Cardiac muscle cell (in vitro differentiated cells and primary cell): ENCODE measurements at regions not wholly inside any gene's neighbourhood (a gene's known extent, or its start where the extent isn't known, plus 50 kb on each side); places are given as distances from the start of the nearest gene placed in this dataset.

ENCODE experiments used
- DNase-seq, 2 donors: peaks; one replicate each; pipeline versions ENCODE4 v3.0.0 to v3.0.0-alpha.2; 2010 to 2017; ENCODE audit warnings: low read depth in 1 of 2, low spot score in 1 of 2
- H3K27ac ChIP-seq: fragments of 200-600 bp; sonication (generic); 2 replicates; pipeline ENCODE4 v1.5.1; 2016
- H3K27me3 ChIP-seq: fragments of 200-600 bp; sonication (generic); 2 replicates; pipeline ENCODE4 v1.6.0; 2016; ENCODE audit warnings: control low read depth
- H3K36me3 ChIP-seq: fragments of 200-600 bp; sonication (generic); 2 replicates; pipeline ENCODE4 v1.5.1; 2016; ENCODE audit warnings: control low read depth
- H3K4me1 ChIP-seq: fragments of 200-600 bp; sonication (generic); 2 replicates; pipeline ENCODE4 v1.8.1; 2017; ENCODE audit warnings: low read depth, mild to moderate bottlenecking, mixed run types
- H3K4me3 ChIP-seq: fragments of 200-600 bp; sonication (generic); 2 replicates; pipeline ENCODE4 v1.5.1; 2016; ENCODE audit warnings: mild to moderate bottlenecking
- H3K9me3 ChIP-seq: fragments of 200-600 bp; sonication (generic); 2 replicates; pipeline ENCODE4 v1.5.1; 2017; ENCODE audit warnings: low read depth, mild to moderate bottlenecking, control low read depth
- TF ChIP-seq, protein P1 (sequence below): IDR thresholded peaks from 2 replicates; pipeline ENCODE4 v1.5.1; 2012; ENCODE audit warnings: low read depth, mild to moderate bottlenecking, low read length

DNA sequence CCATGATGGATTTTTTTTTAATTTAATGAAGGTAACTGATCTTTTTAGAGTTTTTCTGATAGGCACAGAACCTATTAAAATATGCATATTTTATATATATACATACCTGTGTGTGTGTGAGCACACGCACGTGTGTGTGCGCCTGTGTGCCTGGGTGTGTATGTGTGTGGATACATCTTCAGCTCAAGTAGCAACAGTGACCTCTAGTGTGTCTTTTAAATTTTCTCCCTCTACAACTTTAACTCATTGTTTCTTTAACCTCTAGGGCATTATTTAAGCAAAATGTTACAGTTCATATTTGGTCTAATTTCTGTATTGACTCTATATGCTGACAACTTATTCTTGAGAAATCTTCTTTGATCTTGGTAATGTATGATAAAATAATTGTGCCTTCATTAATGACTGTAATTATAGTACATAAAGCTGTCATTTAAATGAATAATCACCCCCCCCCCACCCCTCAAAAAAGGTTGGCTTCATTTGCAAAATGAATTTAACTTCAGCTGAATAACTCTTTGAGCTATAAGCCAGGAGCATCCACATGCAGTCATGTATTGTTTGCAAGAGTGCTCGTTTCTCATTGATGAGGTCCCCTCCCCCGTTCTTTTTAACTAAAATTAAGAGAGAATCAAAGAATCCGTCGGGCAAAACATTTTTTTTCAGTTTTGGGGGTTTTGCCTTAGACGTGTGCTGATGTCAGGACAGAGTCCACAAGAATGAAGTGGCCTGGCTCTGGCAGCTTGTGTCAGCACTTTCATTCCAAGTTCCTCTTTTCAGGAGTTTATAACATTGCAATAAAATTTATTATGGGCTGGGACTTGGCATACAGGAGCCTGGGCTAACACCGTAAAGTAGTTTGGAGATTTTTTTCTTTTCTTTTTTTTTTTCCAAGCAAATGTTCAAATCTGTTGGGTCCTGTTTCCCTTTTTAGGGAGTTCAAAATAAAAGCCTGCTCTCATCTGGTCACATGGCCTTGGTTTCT is 80.0 kb downstream of the ETAA1 start:
- Histone ChIP-seq H3K27ac (no peak overlapping the region), H3K36me3 (no peaks in the 10 kb centered on the region), H3K4me1 (no peaks in the 10 kb centered on the region), H3K9me3 (no peaks in the 10 kb centered on the region), H3K4me3 (no peak overlapping the region), H3K27me3 (no peaks in the 10 kb centered on the region)
- TF ChIP-seq, protein P1, sequence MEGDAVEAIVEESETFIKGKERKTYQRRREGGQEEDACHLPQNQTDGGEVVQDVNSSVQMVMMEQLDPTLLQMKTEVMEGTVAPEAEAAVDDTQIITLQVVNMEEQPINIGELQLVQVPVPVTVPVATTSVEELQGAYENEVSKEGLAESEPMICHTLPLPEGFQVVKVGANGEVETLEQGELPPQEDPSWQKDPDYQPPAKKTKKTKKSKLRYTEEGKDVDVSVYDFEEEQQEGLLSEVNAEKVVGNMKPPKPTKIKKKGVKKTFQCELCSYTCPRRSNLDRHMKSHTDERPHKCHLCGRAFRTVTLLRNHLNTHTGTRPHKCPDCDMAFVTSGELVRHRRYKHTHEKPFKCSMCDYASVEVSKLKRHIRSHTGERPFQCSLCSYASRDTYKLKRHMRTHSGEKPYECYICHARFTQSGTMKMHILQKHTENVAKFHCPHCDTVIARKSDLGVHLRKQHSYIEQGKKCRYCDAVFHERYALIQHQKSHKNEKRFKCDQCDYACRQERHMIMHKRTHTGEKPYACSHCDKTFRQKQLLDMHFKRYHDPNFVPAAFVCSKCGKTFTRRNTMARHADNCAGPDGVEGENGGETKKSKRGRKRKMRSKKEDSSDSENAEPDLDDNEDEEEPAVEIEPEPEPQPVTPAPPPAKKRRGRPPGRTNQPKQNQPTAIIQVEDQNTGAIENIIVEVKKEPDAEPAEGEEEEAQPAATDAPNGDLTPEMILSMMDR = peak; percentile 49
- peak; percentile 43 to 75 for DNase-seq

DNA sequence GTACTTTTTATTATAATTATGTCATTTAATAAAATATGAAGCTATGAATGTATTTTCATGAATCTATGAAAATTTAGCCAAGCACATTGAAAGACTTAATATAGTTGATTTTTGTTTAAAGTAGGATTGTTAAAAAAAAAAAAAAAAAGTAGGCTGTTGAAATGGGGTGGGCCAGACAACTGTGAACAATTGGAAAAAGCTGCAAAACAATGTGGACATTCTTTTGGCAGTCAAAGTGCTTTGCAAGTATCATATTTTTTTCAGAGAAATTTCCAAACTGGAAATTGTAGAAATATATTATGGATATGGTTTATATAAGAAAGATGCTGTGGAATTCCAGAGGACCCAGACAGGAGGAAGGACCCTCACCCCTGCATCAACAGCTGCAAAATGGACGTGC is 82.1 kb downstream of the ETAA1 start:
- Histone ChIP-seq H3K4me1 (no peaks in the 10 kb centered on the region), H3K9me3 (no peaks in the 10 kb centered on the region), H3K27ac (no peak overlapping the region), H3K4me3 (no peak overlapping the region), H3K36me3 (no peaks in the 10 kb centered on the region), H3K27me3 (no peaks in the 10 kb centered on the region)
- TF ChIP-seq, protein P1 = no peak
- DNase-seq = peak in 1 of 2 donors; percentile 41

DNA sequence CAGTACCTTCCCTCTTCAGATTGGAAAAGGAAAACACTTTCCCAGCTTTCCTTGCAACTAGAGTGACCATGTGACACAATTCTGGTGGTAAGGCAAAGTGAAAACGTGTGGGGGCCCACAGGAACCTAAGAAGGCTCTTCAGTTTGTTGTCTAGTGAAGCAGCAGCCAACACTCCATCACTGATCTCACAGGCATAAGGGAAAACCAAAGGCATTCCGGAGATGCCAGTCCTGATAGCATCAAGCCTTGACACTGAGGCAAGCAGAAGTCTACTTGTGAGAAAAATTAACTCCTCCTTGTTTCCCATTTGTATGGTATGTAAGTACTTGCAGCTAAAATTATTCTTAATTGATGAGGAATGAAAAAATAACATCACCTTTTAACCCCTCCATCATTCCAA is 88.3 kb downstream of the ETAA1 start:
- Histone ChIP-seq H3K27ac (no peak overlapping the region), H3K4me1 (no peaks in the 10 kb centered on the region), H3K36me3 (no peaks in the 10 kb centered on the region), H3K4me3 (no peak overlapping the region), H3K27me3 (no peaks in the 10 kb centered on the region), H3K9me3 (no peaks in the 10 kb centered on the region)
- DNase-seq = peak; percentile 7 to 50
- TF ChIP-seq, protein P1 = no peak

DNA sequence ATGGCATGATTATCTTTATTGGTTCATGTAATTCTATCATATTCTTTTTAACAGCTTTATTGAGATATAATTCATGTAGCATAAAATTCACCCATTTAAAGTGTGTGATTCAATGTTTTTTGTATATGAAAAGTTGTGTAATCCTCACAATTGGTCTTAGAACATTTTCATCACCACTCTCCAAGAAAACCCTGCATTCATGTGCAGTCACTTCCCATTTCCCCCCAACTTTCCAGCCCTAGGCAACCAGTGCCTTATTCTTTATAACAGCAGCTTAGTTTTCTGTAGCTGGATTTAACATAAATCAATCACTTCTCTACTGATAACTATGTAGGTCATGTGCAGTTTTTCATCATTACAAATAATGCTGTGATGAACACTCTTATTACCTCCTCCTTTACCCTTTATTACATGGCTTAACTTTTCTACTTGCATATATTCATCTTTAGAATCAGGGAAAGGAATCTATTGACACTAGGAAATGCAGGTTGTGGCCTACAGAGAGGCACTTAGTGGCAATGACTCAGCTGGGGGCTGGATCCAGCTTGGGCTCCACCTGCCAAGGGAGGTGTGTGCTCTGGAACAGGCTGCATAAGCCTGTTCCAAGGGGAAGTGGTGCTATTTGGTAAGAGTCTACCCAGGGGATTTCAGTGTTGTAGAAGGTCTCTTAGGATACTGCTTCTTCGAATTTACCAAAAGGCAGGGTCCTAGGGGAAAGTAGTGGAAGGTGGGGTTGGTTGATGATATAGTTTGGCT is 89.1 kb downstream of the ETAA1 start:
- no peaks in the 10 kb centered on the region for H3K9me3 ChIP-seq
- H3K36me3 ChIP-seq = no peaks in the 10 kb centered on the region

DNA sequence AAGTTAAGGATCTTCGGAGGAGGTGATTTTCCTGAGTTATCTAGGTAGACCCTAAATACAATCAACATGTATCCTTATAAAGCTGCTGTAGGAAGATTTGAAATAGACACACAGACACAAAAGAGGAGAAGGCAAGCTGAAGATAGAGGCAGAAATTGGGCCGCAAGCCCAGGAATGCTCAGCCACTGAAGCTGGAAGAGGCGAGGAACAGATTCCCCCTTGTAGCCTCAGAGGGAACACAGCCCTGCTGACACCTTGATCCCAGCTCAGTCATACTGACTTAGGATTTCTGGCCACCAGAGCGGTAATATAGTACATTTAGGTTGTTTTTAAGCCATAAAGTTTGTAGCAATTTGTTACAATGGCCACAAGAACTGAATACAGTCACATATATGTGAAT is 90.9 kb downstream of the ETAA1 start:
- Histone ChIP-seq H3K9me3 (no peaks in the 10 kb centered on the region), H3K4me3 (no peak overlapping the region), H3K4me1 (no peaks in the 10 kb centered on the region), H3K27ac (no peak overlapping the region), H3K36me3 (no peaks in the 10 kb centered on the region), H3K27me3 (no peaks in the 10 kb centered on the region)
- no peak for DNase-seq
- TF ChIP-seq, protein P1 = no peak

More for the DNA sequence above, 89.1 kb downstream of the ETAA1 start:
- TF ChIP-seq, protein P1 = no peak
- Histone ChIP-seq H3K27me3 (no peaks in the 10 kb centered on the region), H3K4me3 (no peak overlapping the region), H3K27ac (no peak overlapping the region), H3K4me1 (no peaks in the 10 kb centered on the region)
- peak in 1 of 2 donors; percentile 44 for DNase-seq
